Mucosa of descending colon (tissue), 3 donors: ENCODE measurements at regions not wholly inside any gene's neighbourhood (a gene's known extent, or its start where the extent isn't known, plus 50 kb on each side); places are given as distances from the start of the nearest gene placed in this dataset.

ENCODE experiments used
- ATAC-seq: fragments of 200-7000 bp; cut with Tn5 transposase; one replicate; pipeline ENCODE4 v1.9.1; 2020; ENCODE audit warnings: mild to moderate bottlenecking, moderate library complexity
- DNase-seq, 3 donors: peaks; one replicate each; pipeline ENCODE4 v3.0.0-alpha.2; 2020
- H3K36me3 ChIP-seq: fragments of 200-600 bp; one replicate; pipeline ENCODE4 v1.8.0; 2021; ENCODE audit warnings: low read depth, mild to moderate bottlenecking
- H3K4me1 ChIP-seq: fragments of 200-600 bp; one replicate; pipeline ENCODE4 v1.8.0; 2021; ENCODE audit warnings: low read depth, mild to moderate bottlenecking
- H3K4me3 ChIP-seq: fragments of 200-600 bp; one replicate; pipeline ENCODE4 v1.8.0; 2021; ENCODE audit warnings: mild to moderate bottlenecking
- H3K9me3 ChIP-seq: fragments of 200-600 bp; one replicate; pipeline ENCODE4 v1.8.0; 2021; ENCODE audit warnings: mild to moderate bottlenecking
- intact Hi-C, 2 donors: fragments of 100-400 bp; cut with DNase I in 1 of 2; cut with micrococcal nuclease in 1 of 2; formaldehyde crosslinking; loops; one replicate each; pipeline versions ENCODE4 v1.11.0 to v1.11.1; 2022; cut with DNase I, micrococcal nuclease
- TF ChIP-seq, protein P1 (sequence below): fragments of 200-600 bp; IDR thresholded peaks from one replicate; pipeline ENCODE4 v1.8.0; 2022; ENCODE audit warnings: antibody characterized with exemption, mild to moderate bottlenecking
- donor health status: DM: no; HTN: no; CAD: no; lungs with moderate emphysema.
- donor health status: DM: no; HTN: no; CAD: no.
- donor health status: DM: no; HTN: yes; CAD: no.

DNA sequence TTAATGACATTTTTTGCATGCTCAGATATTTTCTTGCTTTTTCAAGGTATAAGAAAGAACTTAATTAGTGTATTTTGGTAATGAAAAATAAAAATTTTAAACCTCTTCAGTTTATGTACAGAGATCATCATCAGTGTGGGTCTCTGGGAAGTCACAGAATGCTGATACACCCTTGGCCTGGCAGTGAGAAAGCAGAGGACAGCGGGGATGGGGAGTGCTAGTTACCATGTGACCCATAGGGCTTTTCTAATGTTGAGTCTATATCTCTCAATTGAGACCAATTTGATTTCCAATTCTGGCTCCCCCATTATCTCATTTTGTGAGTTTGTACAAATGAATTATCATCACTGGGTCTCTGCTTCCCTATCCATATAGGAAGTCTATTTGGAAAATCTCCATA, 305.7 kb downstream of the CYRIA start:
- TF ChIP-seq, protein P1, sequence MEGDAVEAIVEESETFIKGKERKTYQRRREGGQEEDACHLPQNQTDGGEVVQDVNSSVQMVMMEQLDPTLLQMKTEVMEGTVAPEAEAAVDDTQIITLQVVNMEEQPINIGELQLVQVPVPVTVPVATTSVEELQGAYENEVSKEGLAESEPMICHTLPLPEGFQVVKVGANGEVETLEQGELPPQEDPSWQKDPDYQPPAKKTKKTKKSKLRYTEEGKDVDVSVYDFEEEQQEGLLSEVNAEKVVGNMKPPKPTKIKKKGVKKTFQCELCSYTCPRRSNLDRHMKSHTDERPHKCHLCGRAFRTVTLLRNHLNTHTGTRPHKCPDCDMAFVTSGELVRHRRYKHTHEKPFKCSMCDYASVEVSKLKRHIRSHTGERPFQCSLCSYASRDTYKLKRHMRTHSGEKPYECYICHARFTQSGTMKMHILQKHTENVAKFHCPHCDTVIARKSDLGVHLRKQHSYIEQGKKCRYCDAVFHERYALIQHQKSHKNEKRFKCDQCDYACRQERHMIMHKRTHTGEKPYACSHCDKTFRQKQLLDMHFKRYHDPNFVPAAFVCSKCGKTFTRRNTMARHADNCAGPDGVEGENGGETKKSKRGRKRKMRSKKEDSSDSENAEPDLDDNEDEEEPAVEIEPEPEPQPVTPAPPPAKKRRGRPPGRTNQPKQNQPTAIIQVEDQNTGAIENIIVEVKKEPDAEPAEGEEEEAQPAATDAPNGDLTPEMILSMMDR, result no peak
- intact Hi-C loops, result no loop called here
- Histone ChIP-seq H3K9me3 (no peaks in the 10 kb centered on the region), H3K4me3 (no peak overlapping the region), H3K36me3 (no peaks in the 10 kb centered on the region), H3K4me1 (no peaks in the 10 kb centered on the region)
- no peak for DNase-seq
- no peak for ATAC-seq

DNA sequence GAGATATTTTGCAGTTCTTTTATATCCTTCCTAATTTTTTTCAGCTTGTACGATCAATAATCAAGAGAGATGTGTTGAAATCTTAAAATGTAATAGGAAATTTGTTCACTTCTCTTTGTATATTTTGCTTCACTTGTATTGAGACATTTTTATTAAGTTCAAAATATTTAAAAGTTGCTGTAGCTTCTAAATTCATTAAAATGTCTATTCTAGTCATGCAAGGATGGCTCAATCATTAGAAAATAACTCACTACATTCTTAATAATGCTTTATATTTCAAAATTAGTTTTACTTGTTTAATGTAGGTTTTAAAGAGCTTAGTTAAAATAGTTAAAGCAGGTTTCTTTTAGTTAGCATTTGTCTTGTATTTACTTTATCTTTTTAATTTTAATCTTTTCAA, 308.4 kb downstream of the CYRIA start:
- TF ChIP-seq, protein P1, result no peak
- intact Hi-C loops, result no loop called here
- Histone ChIP-seq H3K36me3 (no peaks in the 10 kb centered on the region), H3K4me3 (no peak overlapping the region), H3K4me1 (no peaks in the 10 kb centered on the region), H3K9me3 (no peaks in the 10 kb centered on the region)
- DNase-seq (no peak), ATAC-seq (no peak)

DNA sequence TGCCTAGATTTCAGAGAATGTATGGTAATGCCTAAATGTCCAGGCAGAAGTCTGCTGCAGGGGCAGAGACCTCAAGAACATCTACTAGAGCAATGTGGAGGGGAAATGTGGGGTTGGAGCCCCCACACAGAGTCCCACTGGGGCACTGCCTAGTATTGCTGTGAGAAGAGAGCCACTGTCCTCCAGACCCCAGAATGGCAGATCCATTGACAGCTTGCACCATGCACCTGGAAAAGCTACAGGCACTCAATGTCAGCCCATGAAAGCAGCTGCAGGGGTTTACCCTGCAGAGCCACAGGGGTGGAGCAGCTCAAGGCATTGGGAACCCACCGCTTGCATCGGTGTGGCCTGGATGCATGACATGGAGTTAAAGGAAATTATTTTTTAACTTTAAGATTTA, 314.1 kb downstream of the CYRIA start:
- H3K4me3 ChIP-seq, result no peak overlapping the region
- ATAC-seq, result no peak
- peaks cover 3% of the 10 kb centered on the region for H3K9me3 ChIP-seq
- no peak for DNase-seq
- intact Hi-C loops, result no loop called here
- no peaks in the 10 kb centered on the region for H3K36me3 ChIP-seq
- TF ChIP-seq, protein P1, result no peak
- no peaks in the 10 kb centered on the region for H3K4me1 ChIP-seq

DNA sequence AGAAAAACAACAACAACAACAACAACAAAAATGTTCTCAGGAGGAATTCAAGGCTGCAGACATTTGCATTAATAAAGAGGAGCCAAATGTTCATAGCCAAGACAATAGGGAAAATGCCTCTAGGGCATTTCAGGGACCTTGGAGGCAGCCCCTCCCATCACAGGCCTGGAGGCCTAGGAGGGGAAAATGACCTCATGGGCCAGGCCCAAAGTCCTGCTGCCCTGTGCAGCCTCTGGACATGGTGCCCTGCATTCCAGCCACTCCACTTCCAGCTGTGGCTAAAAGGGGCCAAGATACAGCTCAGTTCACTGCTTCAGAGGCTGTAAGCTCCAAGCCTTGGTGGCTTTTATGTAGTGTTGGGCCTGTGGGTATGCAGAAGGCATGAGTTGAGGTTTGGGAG, 314.5 kb downstream of the CYRIA start:
- intact Hi-C loops, result no loop called here
- no peak for ATAC-seq
- H3K9me3 ChIP-seq, result peaks cover 3% of the 10 kb centered on the region
- TF ChIP-seq, protein P1, result no peak
- no peak overlapping the region for H3K4me3 ChIP-seq
- DNase-seq, result no peak
- H3K36me3 ChIP-seq, result no peaks in the 10 kb centered on the region
- H3K4me1 ChIP-seq, result no peaks in the 10 kb centered on the region

DNA sequence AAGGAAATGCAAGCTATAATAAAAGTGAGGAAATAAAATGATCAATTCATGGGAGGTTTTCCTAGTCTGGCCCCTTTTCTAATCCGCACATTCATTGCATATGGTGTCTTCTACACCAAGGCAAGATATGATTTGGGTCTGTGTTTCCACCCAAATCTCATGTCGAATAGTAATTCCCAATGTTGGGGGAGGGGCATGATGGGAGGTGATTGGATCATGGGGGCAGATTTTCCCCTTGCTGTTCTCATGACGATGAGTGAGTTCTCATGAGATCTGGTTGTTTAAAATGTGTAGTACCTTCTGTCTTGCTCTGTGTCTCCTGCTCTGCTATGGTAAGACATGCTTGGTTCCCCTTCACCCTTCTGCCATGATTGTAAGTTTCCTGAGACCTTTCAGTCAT, 315.4 kb downstream of the CYRIA start:
- H3K9me3 ChIP-seq, result peaks cover 3% of the 10 kb centered on the region
- no peaks in the 10 kb centered on the region for H3K4me1 ChIP-seq
- ATAC-seq (no peak), DNase-seq (no peak)
- H3K4me3 ChIP-seq, result no peak overlapping the region
- intact Hi-C loops, result no loop called here
- no peaks in the 10 kb centered on the region for H3K36me3 ChIP-seq
- TF ChIP-seq, protein P1, result no peak

DNA sequence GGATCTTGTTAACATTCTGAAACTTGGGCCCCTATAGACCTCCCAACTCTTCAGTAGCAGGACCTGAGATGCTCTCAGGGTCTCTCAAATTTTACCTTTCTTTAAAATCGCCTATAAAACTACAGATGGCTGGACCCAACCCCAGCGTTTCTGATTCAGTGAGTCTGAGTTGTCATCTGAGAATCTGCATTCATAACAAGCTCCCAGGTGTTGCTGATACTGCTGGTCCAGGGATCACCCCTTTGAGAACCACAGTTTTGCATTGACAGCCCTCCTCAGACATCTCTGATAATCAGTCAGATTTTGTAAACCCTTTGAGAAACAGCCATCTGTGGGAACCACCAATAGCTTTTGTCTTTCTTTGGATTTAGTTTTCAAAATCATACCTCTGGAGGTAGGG, 315.8 kb downstream of the CYRIA start:
- Histone ChIP-seq H3K9me3 (peaks cover 3% of the 10 kb centered on the region), H3K4me3 (no peak overlapping the region), H3K36me3 (no peaks in the 10 kb centered on the region), H3K4me1 (no peaks in the 10 kb centered on the region)
- ATAC-seq (no peak), DNase-seq (no peak)
- TF ChIP-seq, protein P1, result no peak
- intact Hi-C loops, result no loop called here
